ENCODE measurements at regions not wholly inside any gene's neighbourhood (a gene's known extent, or its start where the extent isn't known, plus 50 kb on each side); places are given as distances from the start of the nearest gene placed in this dataset.

DNA sequence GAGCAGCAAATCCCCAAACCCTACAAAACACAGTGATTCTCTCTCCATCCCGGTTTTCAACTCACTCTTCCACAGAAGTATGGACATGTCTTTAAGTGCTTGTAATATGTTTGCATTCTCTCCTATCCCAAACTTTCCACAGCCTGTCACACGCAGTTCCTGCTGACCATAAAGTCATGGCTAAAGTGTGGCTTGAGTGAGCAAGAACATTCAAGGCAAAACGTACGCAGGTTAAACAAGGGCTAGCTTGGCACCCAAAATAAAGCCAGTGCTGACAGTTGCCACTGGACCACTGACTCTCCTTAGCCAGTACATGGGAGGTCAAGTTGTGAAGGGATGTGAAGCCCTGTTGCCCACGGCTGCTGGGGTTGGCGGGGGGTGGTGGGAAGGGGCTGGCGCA is 211.1 kb upstream of the IRX1 start:
- TF ChIP-seq POLR2AphosphoS5 (IDR thresholded peaks at IDR 0.05) (no peak), CTCF (IDR thresholded peaks at IDR 0.05) (no peak), POLR2A (IDR thresholded peaks at IDR 0.05) (no peak)
